NCI-H2171 treated with DMSO at 0.1 percent for 48 hours (cell line): ENCODE measurements at regions not wholly inside any gene's neighbourhood (a gene's known extent, or its start where the extent isn't known, plus 50 kb on each side); places are given as distances from the start of the nearest gene placed in this dataset.
"Not testable (repeated sequence)": the region's sequence is repeated elsewhere in the genome, so short reads cannot be mapped to it uniquely, and the experiment has no call there.

Experiments
- DNase-seq: peaks from one replicate; lab custom pipeline; 2025; lab: John Stamatoyannopoulos, UW

DNA sequence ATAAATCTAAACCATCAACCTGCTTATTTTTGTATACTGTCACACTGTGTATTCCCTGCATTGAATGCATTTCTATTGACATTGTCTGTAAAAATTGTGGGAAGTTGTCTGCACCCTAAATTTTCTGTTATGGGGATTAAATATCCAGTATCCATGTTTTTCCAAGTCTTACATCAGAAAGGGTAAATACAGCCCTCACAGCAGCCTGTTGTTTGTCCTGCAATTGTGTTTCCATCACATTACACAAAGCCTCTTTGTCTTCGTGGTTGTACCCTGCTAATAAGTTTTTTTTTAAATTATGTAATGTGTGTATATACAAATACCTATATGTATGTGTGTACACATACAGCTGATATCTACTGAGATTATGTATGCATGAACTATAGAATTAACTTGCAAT, 109.2 kb upstream of the PTPN20 start:
- not testable (repeated sequence) for DNase-seq

GRCh38 chr10:46803082-46803481, 108.1 kb upstream of the PTPN20 start:
- DNase-seq, result not testable (repeated sequence)

GRCh38 chr10:46810222-46810621, 101.0 kb upstream of the PTPN20 start:
- DNase-seq, result not testable (repeated sequence)

- not testable (repeated sequence) for DNase-seq
Observed at GRCh38 chr10:46816126-46816525, 95.1 kb upstream of the PTPN20 start.

- DNase-seq, result not testable (repeated sequence)
Observed at GRCh38 chr10:46840393-46841050, 70.7 kb upstream of the PTPN20 start.

- DNase-seq, result not testable (repeated sequence)
Observed at GRCh38 chr10:46841051-46841593, 70.1 kb upstream of the PTPN20 start.

DNA sequence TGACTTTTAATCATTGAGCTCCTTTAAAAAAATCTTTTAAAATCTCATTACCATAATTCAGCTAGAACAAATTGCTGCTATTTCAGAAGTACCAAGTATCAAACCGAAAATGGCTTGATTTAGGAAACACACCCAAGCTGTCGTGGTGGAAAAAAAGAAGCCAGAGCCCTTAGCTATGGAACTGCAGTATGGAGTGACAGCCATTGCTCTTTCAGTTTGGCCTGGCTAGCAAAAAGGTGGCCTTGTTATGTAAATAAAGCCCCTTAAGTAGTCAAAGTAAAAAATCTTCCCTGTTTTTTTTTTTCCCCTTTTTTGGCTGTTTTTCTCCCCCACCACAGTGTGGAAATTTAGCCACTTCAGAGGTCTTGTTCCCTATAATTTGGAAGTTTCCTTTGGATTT, 66.0 kb upstream of the PTPN20 start:
- not testable (repeated sequence) for DNase-seq

DNA sequence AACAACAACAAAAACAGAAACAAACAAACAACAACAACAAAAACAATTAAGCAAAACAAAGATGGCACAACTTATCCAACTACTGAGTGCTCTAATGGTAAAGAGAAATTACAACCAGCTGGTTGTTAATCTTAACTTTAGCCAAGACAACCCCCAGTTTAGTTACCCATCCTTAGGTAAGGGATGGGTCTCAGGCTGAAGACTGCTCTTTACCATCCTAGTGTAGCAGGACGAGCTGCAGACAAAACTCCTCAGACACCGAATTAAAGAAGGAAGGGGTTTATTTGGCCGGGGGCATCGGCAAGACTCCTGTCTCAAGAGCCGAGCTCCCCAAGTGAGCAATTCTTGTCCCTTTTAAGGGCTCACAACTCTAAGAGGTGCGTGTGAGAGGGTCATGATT, 65.6 kb upstream of the PTPN20 start:
- not testable (repeated sequence) for DNase-seq

- DNase-seq, result not testable (repeated sequence)
Observed at GRCh38 chr10:46860753-46861152, 50.5 kb upstream of the PTPN20 start.
